H1 (cell line): ENCODE measurements at regions not wholly inside any gene's neighbourhood (a gene's known extent, or its start where the extent isn't known, plus 50 kb on each side); places are given as distances from the start of the nearest gene placed in this dataset.

Experiments
- ASH2L ChIP-seq: fragments of 200-600, 300-600 bp; sonication (generic); IDR thresholded peaks from one replicate; pipeline ENCODE4 v1.7.1; 2017; ENCODE audit warnings: low read length
- BRCA1 ChIP-seq: IDR thresholded peaks from 2 replicates; pipeline ENCODE4 v1.6.1; 2012; ENCODE audit warnings: low read depth, low read length, improper control_type of control experiment
- CBX5 ChIP-seq: fragments of 300-800, 300-1000 bp; sonication (generic); IDR thresholded peaks from 2 replicates; pipeline ENCODE4 v1.7.1; 2016; ENCODE audit warnings: antibody characterized with exemption, low read length, low read depth
- KDM4A ChIP-seq: IDR thresholded peaks from one replicate; pipeline ENCODE4 v1.7.1; 2012; ENCODE audit warnings: low read depth, mild to moderate bottlenecking, moderate library complexity, low read length, inconsistent platforms; ENCODE audit not compliant: severe bottlenecking
- NRF1 ChIP-seq: IDR thresholded peaks from 2 replicates; pipeline ENCODE4 v1.6.1; 2011; ENCODE audit warnings: mild to moderate bottlenecking, low read depth, low read length, improper control_type of control experiment
- RXRA ChIP-seq: IDR thresholded peaks from 2 replicates; pipeline ENCODE4 v1.6.1; 2011; ENCODE audit warnings: low read depth, mild to moderate bottlenecking, low read length, moderate library complexity; ENCODE audit not compliant: insufficient read depth
- SUZ12 ChIP-seq: fragments of 200-600 bp; sonication (generic); IDR thresholded peaks from 2 replicates; pipeline ENCODE4 v1.6.1; 2012; ENCODE audit warnings: mild to moderate bottlenecking, inconsistent platforms, low read length, moderate library complexity, mixed read lengths
- TF ChIP-seq, protein P1 (sequence below): fragments of 300-600 bp; sonication (generic); IDR thresholded peaks from 2 replicates; pipeline ENCODE4 v1.7.1; 2012; ENCODE audit warnings: low read length, moderate library complexity, mild to moderate bottlenecking, inconsistent platforms; ENCODE audit not compliant: insufficient replicate concordance
- TF ChIP-seq, protein P2 (sequence below): IDR thresholded peaks from 2 replicates; pipeline ENCODE4 v1.6.1; 2011; ENCODE audit warnings: low read length, improper control_type of control experiment

DNA sequence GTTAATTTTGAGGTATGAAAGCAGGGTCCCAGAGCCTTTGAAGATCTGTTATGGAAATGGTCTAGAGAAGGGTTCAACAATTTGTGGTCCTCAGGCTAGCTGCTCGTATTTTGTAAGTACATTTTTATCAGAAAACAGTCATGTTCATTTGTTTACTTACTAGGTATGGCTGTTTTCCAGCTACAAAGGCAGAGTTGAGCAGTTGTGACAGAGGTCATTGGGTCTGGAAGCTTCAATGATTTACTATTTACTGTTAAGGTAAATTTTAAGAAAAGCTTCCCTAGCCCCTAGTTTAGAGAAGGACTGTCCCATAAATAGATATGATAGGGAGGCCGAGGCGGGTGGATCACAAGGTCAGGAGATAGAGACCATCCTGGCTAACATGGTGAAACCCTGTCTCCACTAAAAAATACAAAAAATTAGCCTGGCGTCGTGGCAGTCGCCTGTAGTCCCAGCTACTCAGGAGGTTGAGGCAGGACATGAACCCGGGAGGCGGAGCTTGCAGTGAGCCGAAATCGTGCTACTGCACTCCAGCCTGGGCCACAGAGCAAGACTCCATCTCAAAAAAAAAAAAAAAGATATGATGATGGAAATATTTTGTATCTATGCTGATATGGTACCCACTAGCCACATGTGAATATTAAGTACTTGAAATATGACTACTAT lies 538.4 kb upstream of the CITED2 start (continued):
- TF ChIP-seq, protein P1, sequence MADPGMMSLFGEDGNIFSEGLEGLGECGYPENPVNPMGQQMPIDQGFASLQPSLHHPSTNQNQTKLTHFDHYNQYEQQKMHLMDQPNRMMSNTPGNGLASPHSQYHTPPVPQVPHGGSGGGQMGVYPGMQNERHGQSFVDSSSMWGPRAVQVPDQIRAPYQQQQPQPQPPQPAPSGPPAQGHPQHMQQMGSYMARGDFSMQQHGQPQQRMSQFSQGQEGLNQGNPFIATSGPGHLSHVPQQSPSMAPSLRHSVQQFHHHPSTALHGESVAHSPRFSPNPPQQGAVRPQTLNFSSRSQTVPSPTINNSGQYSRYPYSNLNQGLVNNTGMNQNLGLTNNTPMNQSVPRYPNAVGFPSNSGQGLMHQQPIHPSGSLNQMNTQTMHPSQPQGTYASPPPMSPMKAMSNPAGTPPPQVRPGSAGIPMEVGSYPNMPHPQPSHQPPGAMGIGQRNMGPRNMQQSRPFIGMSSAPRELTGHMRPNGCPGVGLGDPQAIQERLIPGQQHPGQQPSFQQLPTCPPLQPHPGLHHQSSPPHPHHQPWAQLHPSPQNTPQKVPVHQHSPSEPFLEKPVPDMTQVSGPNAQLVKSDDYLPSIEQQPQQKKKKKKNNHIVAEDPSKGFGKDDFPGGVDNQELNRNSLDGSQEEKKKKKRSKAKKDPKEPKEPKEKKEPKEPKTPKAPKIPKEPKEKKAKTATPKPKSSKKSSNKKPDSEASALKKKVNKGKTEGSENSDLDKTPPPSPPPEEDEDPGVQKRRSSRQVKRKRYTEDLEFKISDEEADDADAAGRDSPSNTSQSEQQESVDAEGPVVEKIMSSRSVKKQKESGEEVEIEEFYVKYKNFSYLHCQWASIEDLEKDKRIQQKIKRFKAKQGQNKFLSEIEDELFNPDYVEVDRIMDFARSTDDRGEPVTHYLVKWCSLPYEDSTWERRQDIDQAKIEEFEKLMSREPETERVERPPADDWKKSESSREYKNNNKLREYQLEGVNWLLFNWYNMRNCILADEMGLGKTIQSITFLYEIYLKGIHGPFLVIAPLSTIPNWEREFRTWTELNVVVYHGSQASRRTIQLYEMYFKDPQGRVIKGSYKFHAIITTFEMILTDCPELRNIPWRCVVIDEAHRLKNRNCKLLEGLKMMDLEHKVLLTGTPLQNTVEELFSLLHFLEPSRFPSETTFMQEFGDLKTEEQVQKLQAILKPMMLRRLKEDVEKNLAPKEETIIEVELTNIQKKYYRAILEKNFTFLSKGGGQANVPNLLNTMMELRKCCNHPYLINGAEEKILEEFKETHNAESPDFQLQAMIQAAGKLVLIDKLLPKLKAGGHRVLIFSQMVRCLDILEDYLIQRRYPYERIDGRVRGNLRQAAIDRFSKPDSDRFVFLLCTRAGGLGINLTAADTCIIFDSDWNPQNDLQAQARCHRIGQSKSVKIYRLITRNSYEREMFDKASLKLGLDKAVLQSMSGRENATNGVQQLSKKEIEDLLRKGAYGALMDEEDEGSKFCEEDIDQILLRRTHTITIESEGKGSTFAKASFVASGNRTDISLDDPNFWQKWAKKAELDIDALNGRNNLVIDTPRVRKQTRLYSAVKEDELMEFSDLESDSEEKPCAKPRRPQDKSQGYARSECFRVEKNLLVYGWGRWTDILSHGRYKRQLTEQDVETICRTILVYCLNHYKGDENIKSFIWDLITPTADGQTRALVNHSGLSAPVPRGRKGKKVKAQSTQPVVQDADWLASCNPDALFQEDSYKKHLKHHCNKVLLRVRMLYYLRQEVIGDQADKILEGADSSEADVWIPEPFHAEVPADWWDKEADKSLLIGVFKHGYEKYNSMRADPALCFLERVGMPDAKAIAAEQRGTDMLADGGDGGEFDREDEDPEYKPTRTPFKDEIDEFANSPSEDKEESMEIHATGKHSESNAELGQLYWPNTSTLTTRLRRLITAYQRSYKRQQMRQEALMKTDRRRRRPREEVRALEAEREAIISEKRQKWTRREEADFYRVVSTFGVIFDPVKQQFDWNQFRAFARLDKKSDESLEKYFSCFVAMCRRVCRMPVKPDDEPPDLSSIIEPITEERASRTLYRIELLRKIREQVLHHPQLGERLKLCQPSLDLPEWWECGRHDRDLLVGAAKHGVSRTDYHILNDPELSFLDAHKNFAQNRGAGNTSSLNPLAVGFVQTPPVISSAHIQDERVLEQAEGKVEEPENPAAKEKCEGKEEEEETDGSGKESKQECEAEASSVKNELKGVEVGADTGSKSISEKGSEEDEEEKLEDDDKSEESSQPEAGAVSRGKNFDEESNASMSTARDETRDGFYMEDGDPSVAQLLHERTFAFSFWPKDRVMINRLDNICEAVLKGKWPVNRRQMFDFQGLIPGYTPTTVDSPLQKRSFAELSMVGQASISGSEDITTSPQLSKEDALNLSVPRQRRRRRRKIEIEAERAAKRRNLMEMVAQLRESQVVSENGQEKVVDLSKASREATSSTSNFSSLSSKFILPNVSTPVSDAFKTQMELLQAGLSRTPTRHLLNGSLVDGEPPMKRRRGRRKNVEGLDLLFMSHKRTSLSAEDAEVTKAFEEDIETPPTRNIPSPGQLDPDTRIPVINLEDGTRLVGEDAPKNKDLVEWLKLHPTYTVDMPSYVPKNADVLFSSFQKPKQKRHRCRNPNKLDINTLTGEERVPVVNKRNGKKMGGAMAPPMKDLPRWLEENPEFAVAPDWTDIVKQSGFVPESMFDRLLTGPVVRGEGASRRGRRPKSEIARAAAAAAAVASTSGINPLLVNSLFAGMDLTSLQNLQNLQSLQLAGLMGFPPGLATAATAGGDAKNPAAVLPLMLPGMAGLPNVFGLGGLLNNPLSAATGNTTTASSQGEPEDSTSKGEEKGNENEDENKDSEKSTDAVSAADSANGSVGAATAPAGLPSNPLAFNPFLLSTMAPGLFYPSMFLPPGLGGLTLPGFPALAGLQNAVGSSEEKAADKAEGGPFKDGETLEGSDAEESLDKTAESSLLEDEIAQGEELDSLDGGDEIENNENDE: no peak
- no peak for TF ChIP-seq KDM4A
- no peak for TF ChIP-seq RXRA
- TF ChIP-seq, protein P2, sequence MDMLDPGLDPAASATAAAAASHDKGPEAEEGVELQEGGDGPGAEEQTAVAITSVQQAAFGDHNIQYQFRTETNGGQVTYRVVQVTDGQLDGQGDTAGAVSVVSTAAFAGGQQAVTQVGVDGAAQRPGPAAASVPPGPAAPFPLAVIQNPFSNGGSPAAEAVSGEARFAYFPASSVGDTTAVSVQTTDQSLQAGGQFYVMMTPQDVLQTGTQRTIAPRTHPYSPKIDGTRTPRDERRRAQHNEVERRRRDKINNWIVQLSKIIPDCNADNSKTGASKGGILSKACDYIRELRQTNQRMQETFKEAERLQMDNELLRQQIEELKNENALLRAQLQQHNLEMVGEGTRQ: no peak
- TF ChIP-seq CBX5: no peak
- TF ChIP-seq BRCA1: no peak
- TF ChIP-seq NRF1: no peak
- no peak for TF ChIP-seq SUZ12
- TF ChIP-seq ASH2L: no peak
